ENCODE measurements at regions not wholly inside any gene's neighbourhood (a gene's known extent, or its start where the extent isn't known, plus 50 kb on each side); places are given as distances from the start of the nearest gene placed in this dataset.

DNA sequence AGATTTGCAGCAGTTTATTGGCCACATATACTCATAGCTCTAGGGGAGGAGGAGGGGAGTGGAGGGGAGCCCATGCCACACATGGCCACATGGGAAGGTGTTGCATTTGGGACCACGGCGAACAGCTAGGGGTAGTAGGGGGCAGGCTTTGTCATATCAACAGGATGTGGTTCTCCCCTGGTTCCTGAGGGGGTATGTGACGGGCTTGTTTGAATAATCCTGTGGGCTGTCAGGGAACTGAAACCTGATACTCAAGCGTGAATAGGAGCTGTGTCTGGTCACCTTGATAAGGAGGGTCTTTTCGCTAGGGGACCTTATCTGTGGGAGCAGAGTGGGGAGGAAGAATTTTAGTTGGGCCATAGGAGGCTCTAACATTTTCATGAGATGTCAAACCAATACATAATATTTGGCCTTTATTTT is 264.7 kb downstream of the CTH start (continued):
- TF ChIP-seq, protein P1, sequence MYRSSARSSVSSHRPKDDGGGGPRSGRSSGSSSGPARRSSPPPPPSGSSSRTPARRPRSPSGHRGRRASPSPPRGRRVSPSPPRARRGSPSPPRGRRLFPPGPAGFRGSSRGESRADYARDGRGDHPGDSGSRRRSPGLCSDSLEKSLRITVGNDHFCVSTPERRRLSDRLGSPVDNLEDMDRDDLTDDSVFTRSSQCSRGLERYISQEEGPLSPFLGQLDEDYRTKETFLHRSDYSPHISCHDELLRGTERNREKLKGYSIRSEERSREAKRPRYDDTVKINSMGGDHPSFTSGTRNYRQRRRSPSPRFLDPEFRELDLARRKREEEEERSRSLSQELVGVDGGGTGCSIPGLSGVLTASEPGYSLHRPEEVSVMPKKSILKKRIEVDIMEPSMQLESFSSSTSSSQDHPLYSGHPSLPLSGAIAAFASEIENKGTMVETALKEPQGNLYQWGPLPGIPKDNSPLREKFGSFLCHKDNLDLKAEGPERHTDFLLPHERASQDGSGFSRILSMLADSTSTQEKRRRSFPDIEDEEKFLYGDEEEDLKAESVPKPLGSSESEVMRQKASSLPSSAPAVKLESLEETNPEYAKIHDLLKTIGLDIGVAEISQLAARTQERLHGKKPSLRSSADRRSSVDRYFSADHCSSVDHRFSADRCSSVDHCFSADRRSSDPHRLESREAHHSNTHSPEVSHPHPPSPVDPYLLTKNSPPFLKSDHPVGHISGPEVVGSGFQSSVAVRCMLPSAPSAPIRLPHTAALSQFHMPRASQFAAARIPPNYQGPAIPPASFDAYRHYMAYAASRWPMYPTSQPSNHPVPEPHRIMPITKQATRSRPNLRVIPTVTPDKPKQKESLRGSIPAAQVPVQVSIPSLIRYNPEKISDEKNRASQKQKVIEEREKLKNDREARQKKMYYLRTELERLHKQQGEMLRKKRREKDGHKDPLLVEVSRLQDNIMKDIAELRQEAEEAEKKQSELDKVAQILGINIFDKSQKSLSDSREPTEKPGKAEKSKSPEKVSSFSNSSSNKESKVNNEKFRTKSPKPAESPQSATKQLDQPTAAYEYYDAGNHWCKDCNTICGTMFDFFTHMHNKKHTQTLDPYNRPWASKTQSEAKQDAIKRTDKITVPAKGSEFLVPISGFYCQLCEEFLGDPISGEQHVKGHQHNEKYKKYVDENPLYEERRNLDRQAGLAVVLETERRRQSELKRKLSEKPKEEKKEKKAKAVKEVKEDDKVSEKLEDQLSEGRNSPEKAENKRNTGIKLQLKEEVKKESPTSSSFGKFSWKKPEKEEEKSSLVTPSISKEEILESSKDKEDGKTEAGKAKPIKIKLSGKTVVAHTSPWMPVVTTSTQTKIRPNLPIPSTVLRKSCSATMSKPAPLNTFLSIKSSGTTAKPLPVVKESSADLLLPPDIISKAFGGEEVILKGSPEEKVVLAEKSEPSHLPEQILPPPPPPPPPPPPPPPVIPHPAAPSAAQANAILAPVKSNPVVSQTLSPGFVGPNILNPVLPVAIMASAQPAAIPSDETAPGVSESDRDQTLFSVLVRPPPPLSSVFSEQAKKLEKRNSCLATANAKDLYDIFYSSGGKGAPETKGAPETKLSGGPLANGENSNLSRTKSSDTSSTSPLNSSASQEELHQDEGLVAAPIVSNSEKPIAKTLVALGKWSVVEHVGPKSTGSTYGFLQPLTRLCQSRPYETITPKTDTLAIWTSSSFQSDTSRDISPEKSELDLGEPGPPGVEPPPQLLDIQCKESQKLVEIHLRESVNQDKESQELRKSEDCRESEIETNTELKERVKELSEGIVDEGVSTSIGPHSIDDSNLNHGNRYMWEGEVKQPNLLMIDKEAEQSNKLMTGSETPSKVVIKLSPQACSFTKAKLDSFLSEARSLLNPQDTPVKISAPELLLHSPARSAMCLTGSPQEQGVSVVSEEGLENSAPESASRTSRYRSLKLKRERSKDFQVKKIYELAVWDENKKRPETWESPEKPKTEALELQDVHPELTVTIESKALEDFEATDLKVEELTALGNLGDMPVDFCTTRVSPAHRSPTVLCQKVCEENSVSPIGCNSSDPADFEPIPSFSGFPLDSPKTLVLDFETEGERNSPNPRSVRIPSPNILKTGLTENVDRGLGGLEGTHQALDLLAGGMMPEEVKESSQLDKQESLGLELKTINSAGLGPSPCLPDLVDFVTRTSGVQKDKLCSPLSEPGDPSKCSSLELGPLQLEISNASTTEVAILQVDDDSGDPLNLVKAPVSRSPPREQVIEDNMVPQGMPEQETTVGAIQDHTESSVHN (IDR thresholded peaks at IDR 0.05; ENCODE audit: borderline replicate concordance in 1 of 2, low read depth in 1 of 2) = no peak
- no peak for TF ChIP-seq TCF7 (IDR thresholded peaks at IDR 0.05; ENCODE audit: borderline replicate concordance)
- peak; percentile 79 for TF ChIP-seq JUND (IDR thresholded peaks at IDR 0.05; ENCODE audit: borderline replicate concordance, low read depth, low read length)
- TF ChIP-seq JUND (tag; IDR thresholded peaks at IDR 0.05; ENCODE audit: borderline replicate concordance, low read depth, low read length) = peak; percentile 55; the same call in 1 of the 3 replicates
- no peak for TF ChIP-seq ZNF436 (CRISPR knock-in tag; IDR thresholded peaks at IDR 0.05)
- TF ChIP-seq, protein P2, sequence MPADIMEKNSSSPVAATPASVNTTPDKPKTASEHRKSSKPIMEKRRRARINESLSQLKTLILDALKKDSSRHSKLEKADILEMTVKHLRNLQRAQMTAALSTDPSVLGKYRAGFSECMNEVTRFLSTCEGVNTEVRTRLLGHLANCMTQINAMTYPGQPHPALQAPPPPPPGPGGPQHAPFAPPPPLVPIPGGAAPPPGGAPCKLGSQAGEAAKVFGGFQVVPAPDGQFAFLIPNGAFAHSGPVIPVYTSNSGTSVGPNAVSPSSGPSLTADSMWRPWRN (IDR thresholded peaks at IDR 0.05; ENCODE audit: low read depth) = peak; percentile 81
- TF ChIP-seq YY1 (IDR thresholded peaks at IDR 0.05; ENCODE audit: borderline replicate concordance in 1 of 3, control insufficient read depth in 1 of 3, extremely low read depth in 1 of 3, insufficient read depth in 3 of 3, insufficient read length in 1 of 3, insufficient replicate concordance in 2 of 3, low read depth in 1 of 3, low read length in 2 of 3) = no peak
- no peak for TF ChIP-seq YBX1 (IDR thresholded peaks at IDR 0.05)
- TF ChIP-seq, protein P3, sequence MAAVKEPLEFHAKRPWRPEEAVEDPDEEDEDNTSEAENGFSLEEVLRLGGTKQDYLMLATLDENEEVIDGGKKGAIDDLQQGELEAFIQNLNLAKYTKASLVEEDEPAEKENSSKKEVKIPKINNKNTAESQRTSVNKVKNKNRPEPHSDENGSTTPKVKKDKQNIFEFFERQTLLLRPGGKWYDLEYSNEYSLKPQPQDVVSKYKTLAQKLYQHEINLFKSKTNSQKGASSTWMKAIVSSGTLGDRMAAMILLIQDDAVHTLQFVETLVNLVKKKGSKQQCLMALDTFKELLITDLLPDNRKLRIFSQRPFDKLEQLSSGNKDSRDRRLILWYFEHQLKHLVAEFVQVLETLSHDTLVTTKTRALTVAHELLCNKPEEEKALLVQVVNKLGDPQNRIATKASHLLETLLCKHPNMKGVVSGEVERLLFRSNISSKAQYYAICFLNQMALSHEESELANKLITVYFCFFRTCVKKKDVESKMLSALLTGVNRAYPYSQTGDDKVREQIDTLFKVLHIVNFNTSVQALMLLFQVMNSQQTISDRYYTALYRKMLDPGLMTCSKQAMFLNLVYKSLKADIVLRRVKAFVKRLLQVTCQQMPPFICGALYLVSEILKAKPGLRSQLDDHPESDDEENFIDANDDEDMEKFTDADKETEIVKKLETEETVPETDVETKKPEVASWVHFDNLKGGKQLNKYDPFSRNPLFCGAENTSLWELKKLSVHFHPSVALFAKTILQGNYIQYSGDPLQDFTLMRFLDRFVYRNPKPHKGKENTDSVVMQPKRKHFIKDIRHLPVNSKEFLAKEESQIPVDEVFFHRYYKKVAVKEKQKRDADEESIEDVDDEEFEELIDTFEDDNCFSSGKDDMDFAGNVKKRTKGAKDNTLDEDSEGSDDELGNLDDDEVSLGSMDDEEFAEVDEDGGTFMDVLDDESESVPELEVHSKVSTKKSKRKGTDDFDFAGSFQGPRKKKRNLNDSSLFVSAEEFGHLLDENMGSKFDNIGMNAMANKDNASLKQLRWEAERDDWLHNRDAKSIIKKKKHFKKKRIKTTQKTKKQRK (IDR thresholded peaks at IDR 0.05; ENCODE audit: borderline replicate concordance, low read depth, low read length) = no peak
- TF ChIP-seq ZNF785 (CRISPR knock-in tag; IDR thresholded peaks at IDR 0.05) = no peak
- no peak for TF ChIP-seq POU5F1 (IDR thresholded peaks at IDR 0.05; ENCODE audit: borderline replicate concordance, low read depth, low read length, partially characterized antibody)
- TF ChIP-seq THRB (CRISPR knock-in tag; conservative IDR thresholded peaks at IDR 0.05) = peak; percentile 67; the same call in 1 of the 2 replicates
- TF ChIP-seq BRCA1 (IDR thresholded peaks at IDR 0.05) = no peak
- no peak for TF ChIP-seq BRCA1 (CRISPR knock-in tag; IDR thresholded peaks at IDR 0.05)

Measured in K562 (cell line).